ENCODE measurements at regions not wholly inside any gene's neighbourhood (a gene's known extent, or its start where the extent isn't known, plus 50 kb on each side); places are given as distances from the start of the nearest gene placed in this dataset.

- TF ChIP-seq, protein P1, sequence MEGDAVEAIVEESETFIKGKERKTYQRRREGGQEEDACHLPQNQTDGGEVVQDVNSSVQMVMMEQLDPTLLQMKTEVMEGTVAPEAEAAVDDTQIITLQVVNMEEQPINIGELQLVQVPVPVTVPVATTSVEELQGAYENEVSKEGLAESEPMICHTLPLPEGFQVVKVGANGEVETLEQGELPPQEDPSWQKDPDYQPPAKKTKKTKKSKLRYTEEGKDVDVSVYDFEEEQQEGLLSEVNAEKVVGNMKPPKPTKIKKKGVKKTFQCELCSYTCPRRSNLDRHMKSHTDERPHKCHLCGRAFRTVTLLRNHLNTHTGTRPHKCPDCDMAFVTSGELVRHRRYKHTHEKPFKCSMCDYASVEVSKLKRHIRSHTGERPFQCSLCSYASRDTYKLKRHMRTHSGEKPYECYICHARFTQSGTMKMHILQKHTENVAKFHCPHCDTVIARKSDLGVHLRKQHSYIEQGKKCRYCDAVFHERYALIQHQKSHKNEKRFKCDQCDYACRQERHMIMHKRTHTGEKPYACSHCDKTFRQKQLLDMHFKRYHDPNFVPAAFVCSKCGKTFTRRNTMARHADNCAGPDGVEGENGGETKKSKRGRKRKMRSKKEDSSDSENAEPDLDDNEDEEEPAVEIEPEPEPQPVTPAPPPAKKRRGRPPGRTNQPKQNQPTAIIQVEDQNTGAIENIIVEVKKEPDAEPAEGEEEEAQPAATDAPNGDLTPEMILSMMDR (IDR thresholded peaks at IDR 0.05) = no peak
- TF ChIP-seq POLR2A (IDR thresholded peaks at IDR 0.05) = no peak
Measured at GRCh38 chr22:48884786-48885185, 942.9 kb downstream of the BRD1 start.

Data from adrenal gland (tissue), 5 donors.